DMS53 treated with DMSO at 0.1 percent for 48 hours (cell line): ENCODE measurements at regions not wholly inside any gene's neighbourhood (a gene's known extent, or its start where the extent isn't known, plus 50 kb on each side); places are given as distances from the start of the nearest gene placed in this dataset.

Source experiments
- DNase-seq: peaks from one replicate; lab custom pipeline; 2025; ENCODE audit not compliant: unreplicated experiment; lab: John Stamatoyannopoulos, UW

- peak; percentile 59 for DNase-seq
Observed at GRCh38 chr21:43318841-43319781, 107.8 kb downstream of the SIK1 start.

DNA sequence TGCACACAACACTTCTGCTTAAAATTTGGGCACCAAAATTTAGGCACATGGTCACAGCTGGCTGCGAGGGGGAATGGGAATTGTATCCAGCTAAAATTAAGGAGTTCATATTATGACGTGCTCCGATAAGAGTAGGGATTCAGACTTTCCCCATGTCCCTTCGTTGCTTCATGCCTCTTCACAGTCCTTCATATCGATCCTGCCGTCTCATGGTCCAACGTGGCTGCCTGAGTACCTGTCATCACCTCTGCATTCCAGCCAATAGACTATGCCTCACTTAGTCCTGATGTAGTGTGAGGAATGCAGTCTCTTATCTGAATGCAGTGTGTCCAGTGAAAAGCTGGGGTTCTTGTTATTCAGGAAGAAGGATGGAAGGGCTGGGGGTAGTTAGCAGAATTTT, 108.6 kb downstream of the SIK1 start:
- no peak for DNase-seq

DNA sequence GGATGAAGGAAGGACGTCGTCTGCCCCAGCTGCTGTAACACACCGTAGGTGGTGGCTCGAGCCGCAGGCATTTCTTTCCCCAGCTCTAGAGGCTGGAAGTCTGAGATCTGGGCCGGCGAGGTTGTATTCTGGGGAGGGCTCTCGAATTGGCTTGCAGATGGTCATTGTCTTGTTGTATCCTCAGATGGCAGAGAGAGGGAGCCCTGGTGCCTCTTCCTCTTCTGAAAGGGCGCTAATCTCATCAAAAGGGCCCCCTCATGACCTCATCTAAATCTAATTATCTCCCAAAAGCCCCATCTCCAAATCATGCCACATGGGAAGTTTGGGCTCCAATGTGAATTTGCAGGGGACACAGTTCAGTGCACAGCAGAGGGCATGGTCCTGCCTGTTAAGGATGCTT, 109.0 kb downstream of the SIK1 start:
- DNase-seq = no peak

GRCh38 chr21:43317254-43317748, 109.6 kb downstream of the SIK1 start:
- no peak for DNase-seq

GRCh38 chr21:43316156-43316845, 110.6 kb downstream of the SIK1 start:
- no peak for DNase-seq

DNA sequence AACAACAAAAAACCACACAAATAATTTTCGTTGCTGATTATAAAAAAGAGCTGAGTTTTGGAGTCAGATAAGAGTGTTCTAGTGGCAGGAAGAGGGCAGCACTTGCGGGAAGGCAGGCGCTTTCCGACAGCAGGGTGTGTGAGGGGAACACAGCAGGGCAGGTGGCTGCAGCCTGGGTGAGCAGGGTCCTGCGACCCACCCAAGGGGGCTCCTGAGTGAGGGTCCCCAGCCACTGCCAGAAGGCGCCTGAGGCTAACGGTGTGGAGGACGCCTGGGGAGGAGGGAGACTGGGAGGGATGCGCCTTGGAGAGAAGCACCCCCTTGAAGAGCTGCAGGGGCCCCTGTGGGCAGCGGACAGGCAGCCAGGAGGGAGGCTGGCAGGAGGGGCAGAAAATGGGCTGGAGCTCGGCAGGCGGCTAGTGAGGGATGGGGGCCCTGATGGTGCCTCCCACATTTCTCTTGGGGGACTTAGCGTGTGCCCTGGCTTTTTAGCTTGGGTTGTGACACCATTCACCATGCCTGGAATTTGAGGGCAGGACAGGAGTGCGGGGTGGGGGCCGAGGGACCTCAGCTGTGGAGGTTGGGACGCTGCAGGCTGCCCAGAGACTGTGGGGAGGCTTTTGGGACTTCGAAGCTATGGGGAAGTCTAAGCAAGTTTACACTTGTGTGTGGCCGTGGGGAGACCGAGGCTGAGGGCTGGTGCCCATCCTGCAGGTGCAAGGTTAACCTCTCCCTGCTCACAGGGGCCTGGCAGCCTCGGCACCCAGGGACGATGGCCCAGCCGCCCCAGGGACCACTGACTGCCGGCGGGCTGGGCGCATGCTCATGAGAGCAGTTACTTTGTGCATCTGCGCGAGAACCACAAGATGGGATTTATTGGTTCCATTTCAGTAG, 111.4 kb downstream of the SIK1 start:
- no peak for DNase-seq

DNA sequence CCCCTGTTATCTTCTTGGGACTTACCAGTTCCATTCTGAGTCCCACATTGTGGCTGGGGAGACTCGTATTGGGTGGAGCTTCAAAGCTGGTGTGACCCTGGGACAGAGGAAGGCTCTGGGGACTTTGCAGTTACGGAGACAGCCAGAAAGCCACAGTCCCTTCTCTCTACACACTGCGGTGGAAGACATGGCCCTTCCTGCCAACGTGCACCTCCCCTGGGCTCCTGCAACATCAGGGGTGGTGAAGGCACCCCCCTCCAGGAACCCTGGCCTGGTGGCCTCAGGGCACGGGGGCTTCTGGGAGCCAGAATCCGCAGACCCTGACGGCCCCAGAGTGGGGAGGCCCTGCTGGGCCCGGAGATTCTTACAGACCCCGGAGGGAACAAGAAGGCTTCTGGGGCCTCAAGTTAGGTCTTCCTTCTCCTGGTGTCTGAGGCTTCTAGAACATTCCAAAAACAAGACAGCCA, 113.0 kb downstream of the SIK1 start:
- no peak for DNase-seq

GRCh38 chr21:43313221-43313938, 113.6 kb downstream of the SIK1 start:
- no peak for DNase-seq

- DNase-seq = no peak
Observed at GRCh38 chr21:43312751-43313169, 114.2 kb downstream of the SIK1 start.

GRCh38 chr21:43312011-43312410, 114.9 kb downstream of the SIK1 start:
- no peak for DNase-seq

GRCh38 chr21:43311301-43311817, 115.6 kb downstream of the SIK1 start:
- peak; percentile 77 for DNase-seq

- no peak for DNase-seq
Observed at GRCh38 chr21:43308815-43309283, 118.1 kb downstream of the SIK1 start.

DNA sequence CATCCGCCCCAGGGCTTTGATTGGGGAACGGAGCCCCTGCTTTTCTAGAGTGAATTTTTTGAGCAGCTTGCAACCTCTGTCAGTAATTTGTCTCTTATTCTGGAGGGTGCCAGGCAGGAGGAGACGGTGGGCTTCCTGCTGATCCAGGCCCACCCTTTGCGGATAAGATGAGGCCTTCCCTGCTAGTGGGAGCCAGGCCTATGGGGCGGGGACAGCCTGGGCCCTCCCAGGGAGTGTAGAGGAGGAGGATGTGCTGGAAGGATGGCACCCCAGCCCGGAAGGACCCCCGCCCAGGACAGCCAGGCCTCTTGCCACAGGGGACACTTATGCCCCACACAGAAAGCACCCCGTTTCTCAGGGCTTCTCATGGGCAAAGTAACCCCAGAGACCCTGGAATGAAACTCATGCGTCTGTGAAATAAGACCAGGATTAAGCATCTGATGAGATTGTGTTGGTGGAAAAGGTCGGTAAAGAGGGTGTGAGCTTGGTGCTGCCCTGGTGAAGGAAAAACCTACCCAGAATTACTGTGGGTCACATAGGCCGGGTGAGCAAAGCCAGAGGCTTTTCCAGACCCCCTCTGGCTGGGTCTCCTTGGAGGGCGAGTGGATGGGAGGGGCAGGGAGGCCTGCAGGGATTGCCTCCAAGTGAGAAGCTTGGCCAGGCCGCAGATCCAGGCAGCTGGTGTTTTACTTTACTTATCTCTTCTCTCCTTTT, 118.7 kb downstream of the SIK1 start:
- DNase-seq = no peak

GRCh38 chr21:43307677-43308070, 119.3 kb downstream of the SIK1 start:
- DNase-seq = no peak

GRCh38 chr21:43306911-43307676, 119.8 kb downstream of the SIK1 start:
- peak; percentile 88 for DNase-seq

DNA sequence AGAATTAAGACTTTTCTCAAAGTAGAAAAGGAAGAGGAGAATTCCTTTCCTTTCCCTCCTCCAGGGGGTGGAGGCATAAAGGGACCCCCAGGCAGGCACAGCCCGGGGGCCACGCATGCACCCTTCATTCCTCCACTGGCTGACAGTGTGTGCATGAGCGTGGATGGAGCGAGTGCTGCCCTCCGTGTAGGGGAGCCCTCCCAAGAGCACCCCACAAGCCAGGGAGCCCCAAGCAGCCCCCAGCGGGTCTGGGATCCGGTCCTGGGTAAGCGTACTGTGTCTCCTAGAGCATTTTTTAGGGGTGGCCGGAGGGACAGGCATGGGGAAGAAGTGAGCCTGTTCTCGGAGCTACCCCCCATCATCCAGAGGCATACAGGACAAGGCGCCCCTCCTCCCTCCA, 120.5 kb downstream of the SIK1 start:
- DNase-seq = no peak

DNA sequence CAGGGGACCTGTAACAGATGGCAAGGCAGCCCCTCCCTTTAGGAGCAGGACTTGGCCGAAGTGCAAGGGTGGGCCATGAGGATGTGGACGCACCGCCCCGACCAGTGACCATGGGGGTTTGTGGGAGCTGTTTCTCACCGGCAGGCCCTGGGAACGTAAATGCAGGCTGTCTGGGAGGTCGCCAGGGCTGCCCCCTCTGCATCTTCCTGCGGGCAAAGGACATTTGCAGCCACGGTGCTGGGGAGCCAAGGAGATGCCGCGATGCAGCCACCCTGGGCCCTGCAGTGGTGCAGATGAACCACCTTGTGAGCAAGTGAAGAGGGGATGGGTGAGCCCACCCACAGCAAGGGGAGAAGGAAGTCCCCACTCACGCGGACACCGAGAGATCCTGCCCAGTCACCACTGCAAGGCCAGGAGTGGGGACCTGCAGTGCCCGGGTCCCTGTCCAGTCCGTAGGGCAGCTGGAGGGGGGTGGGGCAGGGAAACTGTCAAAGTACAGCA, 121.1 kb downstream of the SIK1 start:
- no peak for DNase-seq

- no peak for DNase-seq
Observed at GRCh38 chr21:43305336-43305665, 121.6 kb downstream of the SIK1 start.
